ENCODE measurements at regions not wholly inside any gene's neighbourhood (a gene's known extent, or its start where the extent isn't known, plus 50 kb on each side); places are given as distances from the start of the nearest gene placed in this dataset.

DNA sequence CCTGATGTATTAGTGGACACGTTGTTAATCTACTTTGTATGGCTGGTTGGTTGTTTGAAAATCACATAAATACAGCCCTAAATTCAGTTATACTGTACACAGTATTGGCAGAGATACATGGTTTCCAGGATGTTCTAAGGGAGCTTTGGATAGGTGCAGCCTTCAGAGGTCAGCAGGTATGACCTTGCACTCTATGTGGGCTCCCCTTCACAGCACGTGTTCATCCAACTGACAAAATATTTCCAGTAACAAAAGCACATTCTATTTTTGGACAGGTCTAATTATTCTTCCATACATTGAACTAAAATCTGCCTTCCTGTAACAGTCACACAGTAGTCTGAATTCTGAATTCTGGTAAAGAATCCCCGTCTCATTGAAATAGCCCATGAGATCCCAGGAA lies 92.8 kb upstream of the RAPGEF2 start:
- Histone ChIP-seq H3K27ac (no peak overlapping the region), H3K4me1 (no peaks in the 10 kb centered on the region), H3K27me3 (replicated peaks in 1 of 7) (no peaks in the 10 kb centered on the region), H3K4me3 (no peak overlapping the region), H3K36me3 (no peaks in the 10 kb centered on the region), H3K9me3 (no peaks in the 10 kb centered on the region)
- DNase-seq: no peak
- intact Hi-C loops (cut with DNase I; ENCODE audit: low total_unique reads): no loop called here
- TF ChIP-seq POLR2A (IDR thresholded peaks at IDR 0.05) (no peak), POLR2AphosphoS5 (IDR thresholded peaks at IDR 0.05) (no peak)
- TF ChIP-seq, protein P1, sequence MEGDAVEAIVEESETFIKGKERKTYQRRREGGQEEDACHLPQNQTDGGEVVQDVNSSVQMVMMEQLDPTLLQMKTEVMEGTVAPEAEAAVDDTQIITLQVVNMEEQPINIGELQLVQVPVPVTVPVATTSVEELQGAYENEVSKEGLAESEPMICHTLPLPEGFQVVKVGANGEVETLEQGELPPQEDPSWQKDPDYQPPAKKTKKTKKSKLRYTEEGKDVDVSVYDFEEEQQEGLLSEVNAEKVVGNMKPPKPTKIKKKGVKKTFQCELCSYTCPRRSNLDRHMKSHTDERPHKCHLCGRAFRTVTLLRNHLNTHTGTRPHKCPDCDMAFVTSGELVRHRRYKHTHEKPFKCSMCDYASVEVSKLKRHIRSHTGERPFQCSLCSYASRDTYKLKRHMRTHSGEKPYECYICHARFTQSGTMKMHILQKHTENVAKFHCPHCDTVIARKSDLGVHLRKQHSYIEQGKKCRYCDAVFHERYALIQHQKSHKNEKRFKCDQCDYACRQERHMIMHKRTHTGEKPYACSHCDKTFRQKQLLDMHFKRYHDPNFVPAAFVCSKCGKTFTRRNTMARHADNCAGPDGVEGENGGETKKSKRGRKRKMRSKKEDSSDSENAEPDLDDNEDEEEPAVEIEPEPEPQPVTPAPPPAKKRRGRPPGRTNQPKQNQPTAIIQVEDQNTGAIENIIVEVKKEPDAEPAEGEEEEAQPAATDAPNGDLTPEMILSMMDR (IDR thresholded peaks at IDR 0.05 in 8 of 11, conservative IDR thresholded peaks at IDR 0.05 in 3 of 11): no peak
- WGBS, 5 donors: 75 to 87% (median 81%) methylated on average over 3 of the region's 3 CpGs

DNA sequence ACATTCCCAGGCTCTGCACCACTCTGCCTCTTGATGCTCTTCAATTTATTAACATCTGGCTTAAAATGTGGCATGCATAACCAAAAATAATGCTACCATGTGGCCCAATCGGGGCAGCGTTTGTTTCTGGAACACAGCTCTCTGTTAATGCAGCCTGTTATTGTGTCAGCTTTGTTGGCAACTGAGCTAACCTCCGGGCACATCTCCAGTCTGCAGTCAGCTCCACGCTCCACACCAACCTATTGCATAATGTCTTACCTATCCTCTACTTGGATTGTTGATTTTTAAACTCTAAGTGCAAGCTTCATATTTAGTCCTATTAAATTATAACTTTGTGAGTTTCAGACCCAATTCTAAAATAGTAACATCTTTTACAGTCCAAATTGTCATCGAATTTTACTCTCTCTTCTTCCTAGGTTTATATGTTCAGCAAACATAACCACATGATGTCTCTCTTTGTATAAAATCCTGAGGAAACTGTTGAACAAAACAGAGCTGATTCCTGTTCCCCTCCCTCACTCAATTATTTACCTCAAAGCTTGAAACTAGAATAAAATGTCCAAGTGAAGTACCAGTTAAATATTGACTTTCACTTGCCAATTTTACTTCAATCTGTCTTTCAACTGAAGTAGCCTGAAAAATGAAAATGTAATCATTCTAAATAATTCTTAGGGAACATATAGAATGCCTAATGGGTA lies 92.2 kb upstream of the RAPGEF2 start:
- 76 to 85% (median 80%) methylated on average over 5 of the region's 5 CpGs for WGBS, 5 donors
- DNase-seq: no peak
- H3K27me3 ChIP-seq (replicated peaks in 1 of 7): no peaks in the 10 kb centered on the region
- TF ChIP-seq, protein P1 (IDR thresholded peaks at IDR 0.05 in 8 of 11, conservative IDR thresholded peaks at IDR 0.05 in 3 of 11): no peak
- TF ChIP-seq POLR2A (IDR thresholded peaks at IDR 0.05) (no peak), POLR2AphosphoS5 (IDR thresholded peaks at IDR 0.05) (no peak)
- intact Hi-C loops (cut with DNase I; ENCODE audit: low total_unique reads): no loop called here
- H3K4me3 ChIP-seq: no peak overlapping the region
- no peak overlapping the region for H3K27ac ChIP-seq
- H3K4me1 ChIP-seq: no peaks in the 10 kb centered on the region
- no peaks in the 10 kb centered on the region for H3K36me3 ChIP-seq
- no peaks in the 10 kb centered on the region for H3K9me3 ChIP-seq

DNA sequence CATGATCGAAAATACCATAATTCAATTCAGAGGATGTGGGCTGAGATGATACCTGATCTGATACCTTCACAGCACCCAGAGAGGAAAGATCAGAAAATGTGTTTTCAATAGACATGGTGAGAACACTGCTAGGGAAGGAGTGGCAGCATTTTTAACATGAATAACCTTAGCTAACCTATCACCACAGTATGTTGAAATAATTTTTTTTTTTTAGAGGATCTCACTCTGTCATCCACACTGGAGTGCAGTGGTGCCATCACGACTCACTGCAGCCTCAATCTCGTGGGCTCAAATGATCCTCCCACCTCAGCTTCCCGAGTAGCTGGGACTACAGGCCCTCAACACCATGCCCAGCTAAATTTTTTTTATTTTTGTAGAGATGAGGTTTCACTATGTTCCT lies 90.5 kb upstream of the RAPGEF2 start:
- Histone ChIP-seq H3K4me1 (no peaks in the 10 kb centered on the region), H3K4me3 (no peak overlapping the region), H3K9me3 (no peaks in the 10 kb centered on the region), H3K27ac (no peak overlapping the region), H3K27me3 (replicated peaks in 1 of 7) (no peaks in the 10 kb centered on the region), H3K36me3 (no peaks in the 10 kb centered on the region)
- intact Hi-C loops (cut with DNase I; ENCODE audit: low total_unique reads): no loop called here
- TF ChIP-seq POLR2AphosphoS5 (IDR thresholded peaks at IDR 0.05): no peak
- TF ChIP-seq, protein P1 (IDR thresholded peaks at IDR 0.05 in 8 of 11, conservative IDR thresholded peaks at IDR 0.05 in 3 of 11): no peak
- WGBS, 5 donors: 84 to 92% (median 89%) methylated on average over 4 of the region's 4 CpGs
- no peak for DNase-seq

DNA sequence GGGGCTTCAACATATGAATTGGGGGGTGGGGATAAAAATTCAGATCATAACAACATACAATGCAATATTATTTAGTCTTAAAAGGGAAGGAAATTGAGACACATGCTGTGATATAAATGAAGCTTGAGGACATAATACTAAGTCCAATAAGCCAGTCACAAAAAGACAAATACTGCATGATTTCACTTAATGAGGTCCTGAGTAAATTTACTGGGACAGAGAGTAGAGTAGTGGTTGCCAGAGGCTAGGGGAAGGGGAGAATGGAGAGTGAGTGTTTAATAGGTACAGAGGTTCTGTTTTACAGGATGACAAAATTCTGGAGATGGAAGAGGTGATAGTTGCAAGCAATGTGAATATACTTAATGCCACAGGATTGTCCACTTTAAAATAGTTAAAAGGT lies 89.2 kb upstream of the RAPGEF2 start:
- intact Hi-C loops (cut with DNase I; ENCODE audit: low total_unique reads): no loop called here

More for the DNA sequence above, 89.2 kb upstream of the RAPGEF2 start:
- Histone ChIP-seq H3K27ac (no peak overlapping the region), H3K27me3 (replicated peaks in 1 of 7) (no peaks in the 10 kb centered on the region), H3K4me3 (no peak overlapping the region), H3K4me1 (peaks cover 0 to 8% (median 4%) of the 10 kb centered on the region in 6 donors), H3K9me3 (no peaks in the 10 kb centered on the region), H3K36me3 (no peaks in the 10 kb centered on the region)
- no peak for DNase-seq
- TF ChIP-seq POLR2A (IDR thresholded peaks at IDR 0.05) (no peak), POLR2AphosphoS5 (IDR thresholded peaks at IDR 0.05) (no peak)
- TF ChIP-seq, protein P1 (IDR thresholded peaks at IDR 0.05 in 8 of 11, conservative IDR thresholded peaks at IDR 0.05 in 3 of 11): no peak
